HG02884 (cell line): ENCODE measurements at regions not wholly inside any gene's neighbourhood (a gene's known extent, or its start where the extent isn't known, plus 50 kb on each side); places are given as distances from the start of the nearest gene placed in this dataset.

Experiments used
- ATAC-seq: cut with Tn5 transposase; IDR thresholded peaks from one replicate; pipeline ENCODE4 v1.9.1; 2021; ENCODE audit warnings: mild to moderate bottlenecking, moderate library complexity; ENCODE audit not compliant: unreplicated experiment

DNA sequence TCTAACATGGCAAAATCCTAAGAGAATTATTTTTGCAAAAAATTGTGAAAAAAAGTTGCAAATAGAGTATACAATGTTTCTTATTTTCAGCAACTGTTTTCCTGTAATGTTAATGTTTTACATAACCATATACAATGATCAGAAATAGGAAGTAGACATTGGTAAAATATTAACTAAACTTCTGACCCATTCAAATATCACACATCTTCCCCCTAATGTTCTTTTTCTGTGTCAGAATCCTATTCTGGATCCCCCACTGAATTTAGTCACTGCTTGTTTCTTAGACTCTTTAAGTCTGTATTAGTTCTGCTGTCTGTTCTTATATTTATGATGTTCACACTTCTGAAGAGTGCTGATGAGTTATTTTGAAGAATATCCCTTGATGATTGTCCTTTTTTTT lies 62.0 kb downstream of the HFE start:
- no peak for ATAC-seq

- ATAC-seq: no peak
Measured at GRCh38 chr6:26152226-26153101, 65.2 kb downstream of the HFE start.

DNA sequence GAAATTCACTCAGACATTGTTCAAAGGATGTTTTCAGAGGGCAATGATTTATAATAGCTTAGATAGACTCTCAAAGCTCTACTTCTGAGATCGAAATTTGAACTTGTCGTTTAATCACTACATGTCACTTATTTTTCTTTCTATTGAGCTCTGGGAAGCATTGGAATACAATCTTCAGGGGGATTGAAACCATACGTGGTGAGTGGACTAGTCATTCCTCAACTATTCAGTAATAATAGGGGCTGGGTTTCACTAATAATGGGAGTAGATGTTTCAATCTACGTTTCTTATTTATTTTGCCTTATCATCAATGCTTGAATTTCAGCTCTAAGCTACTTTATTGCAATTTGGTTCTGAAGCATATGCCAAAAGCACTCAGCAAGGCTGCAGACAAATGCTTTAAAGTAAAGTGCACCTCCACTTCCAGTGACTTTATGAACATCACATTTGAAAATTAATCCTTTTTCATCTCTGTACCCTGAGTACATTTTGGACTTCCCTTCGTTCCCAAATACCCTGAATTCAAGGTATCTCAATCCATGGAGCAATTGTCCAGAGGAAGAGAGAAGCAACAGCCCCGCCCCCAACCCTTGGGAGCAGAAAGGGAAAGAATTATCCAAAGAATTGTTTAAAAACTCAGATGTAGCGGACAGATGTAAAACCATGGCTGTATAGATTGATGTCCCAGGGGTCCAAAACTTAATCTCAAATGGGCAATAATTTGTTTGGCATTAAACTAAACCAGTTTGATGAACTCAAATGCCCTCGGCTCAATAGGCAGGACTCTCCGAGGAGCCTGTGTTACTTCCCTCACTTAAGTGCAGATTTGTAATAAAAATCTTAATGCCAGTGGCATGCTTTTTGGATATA lies 68.1 kb downstream of the HFE start:
- no peak for ATAC-seq

DNA sequence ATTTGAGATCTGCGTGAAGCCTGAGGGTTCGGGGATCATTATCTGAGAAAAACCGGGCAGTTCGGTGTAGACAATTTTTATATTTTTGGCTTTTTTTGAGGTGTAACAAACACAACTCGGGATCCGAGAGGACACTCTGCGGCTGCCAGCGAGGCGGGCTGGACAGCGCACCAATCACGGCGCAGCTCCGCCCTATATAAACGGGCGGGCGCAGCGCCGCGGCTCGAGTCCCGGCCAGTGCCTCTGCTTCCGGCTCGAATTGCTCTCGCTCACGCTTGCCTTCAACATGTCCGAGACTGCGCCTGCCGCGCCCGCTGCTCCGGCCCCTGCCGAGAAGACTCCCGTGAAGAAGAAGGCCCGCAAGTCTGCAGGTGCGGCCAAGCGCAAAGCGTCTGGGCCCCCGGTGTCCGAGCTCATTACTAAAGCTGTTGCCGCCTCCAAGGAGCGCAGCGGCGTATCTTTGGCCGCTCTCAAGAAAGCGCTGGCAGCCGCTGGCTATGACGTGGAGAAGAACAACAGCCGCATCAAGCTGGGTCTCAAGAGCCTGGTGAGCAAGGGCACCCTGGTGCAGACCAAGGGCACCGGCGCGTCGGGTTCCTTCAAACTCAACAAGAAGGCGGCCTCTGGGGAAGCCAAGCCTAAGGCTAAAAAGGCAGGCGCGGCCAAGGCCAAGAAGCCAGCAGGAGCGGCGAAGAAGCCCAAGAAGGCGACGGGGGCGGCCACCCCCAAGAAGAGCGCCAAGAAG lies 69.0 kb downstream of the HFE start:
- ATAC-seq: peak; percentile 41

GRCh38 chr6:26156850-26157250 lies 69.6 kb downstream of the HFE start:
- no peak for ATAC-seq

DNA sequence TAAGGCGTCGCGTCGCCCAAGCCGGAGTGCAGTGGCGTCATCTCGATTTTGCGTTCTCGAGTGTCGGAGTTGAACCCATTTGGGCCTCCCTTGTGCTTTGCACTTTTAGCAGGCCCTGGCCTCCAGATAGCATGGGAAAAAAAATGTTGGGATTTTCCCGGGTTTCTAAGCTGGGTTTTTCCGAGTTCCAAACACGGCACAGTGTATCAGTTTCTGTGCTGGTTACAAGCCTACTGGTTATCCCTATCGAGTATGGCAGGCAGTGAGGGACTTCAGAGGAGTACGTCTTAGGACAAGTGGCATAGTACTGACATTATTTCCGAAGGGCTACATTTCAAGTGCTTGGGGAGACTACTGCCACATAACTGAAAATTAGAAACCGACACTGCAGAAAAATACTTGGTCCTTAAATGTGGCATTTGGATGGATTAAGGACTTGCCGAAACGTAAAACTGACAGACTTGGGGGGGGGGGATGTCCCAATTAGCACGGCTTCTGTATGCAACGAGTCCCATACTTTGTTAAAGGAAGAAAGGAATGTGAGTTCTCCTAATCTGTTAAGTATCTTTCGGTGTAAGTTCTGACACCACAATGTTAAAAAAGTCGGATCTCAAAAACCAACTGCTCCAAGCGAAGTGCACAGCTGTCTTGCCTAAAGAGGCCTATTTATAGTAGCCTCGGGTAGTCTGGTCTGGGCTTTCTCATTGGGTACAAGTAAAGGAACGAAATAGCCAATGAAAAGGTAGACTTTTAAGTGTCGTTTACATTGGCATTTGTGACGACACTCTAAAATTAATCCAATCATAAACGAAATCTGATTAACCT lies 70.2 kb downstream of the HFE start:
- ATAC-seq: peak; percentile 53

GRCh38 chr6:26158076-26158580 lies 70.9 kb downstream of the HFE start:
- ATAC-seq: peak; percentile 49

DNA sequence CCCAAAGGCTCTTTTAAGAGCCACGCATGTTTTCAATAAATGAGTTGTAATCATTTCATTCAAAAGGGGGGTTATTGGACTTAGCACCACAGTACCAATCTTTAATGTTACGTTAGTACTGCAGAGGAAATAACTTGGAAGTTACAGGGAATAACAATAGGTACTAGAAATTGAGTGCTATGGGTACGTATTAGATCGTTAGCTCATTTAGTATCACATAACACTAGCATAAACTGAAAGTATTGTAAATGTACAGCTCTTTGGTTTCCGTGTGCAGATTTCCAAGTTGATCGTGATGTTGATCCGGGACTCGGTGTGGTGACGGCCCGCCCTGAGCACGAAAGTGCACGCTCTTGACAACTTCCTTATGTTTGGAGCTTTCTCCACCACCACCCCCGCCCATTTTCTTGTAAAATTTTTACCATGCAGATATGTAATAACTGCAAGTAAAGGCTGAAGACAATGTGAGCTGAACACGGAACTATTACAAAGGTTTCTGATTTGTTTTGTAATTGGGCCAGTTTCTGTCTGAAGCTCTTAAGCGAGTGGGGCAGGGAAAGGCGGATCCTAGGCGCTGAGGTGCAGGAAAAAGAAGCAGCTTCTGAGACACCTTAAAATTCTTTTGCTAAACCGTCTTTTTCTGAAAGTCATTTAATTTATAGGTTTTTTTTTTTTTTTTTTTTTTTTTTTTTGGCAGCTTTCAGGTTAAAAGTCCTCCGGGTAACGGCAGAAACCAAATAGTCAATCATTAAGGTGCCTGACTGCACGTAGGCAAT lies 71.5 kb downstream of the HFE start:
- ATAC-seq: no peak

DNA sequence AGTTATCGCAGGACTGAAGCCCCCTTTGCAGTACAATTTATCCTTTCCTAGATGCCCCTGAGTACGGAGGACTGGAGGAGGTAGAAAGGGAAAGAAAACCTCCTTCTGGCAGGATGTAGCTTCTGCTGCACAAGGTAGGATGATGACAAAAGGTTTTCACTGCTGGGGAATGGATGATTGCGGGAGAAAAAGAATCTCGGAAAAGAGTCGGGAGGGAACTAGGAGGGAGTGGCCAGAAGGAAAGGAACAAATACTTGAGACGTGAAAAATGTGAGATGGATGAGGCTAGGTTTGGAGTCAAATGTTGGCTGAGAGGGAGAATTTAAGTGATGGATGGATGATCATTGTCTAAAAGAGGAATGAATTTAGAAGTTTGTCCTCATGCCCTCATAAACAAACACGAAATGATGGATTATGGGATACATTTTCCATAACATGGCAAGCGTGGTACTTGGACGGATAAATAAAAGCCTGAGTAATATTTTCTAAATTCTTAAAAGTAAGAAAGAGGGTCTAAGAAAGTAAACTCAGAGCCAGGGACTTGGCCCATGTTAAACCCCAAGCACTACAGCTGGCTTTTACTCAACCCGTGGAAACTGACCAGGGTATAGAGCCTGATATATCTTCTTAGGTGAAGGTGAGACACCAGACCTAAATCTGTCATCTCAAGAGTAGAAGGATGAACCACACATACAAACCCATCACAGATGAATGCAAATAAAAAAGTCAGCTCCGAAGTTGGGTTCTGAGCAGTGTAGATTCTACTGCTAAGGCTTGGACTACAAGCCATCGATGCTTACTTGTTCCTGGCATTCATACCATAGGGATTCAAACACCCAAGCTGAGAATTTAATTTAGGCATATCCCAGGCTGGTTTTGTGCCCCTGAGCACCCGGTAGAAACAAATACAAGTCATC lies 72.4 kb downstream of the HFE start:
- no peak for ATAC-seq

DNA sequence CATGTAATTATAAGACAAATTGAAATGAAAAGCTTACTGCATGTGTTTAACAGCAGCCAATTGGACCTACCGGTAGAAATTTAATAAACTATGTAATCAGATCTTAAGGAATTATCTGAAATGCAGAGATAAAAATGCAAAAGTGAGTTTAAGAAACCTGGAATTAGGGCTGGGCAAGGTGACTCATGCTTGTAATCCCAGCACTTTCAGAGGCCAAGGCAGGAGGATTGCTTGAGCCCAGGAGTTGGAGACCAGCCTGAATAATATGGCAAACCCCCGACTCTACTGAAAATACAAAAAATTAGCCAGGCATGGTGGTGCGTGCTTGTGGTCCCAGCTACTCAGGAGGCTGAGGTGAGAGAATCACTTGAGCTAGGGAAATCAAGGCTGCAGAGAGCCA lies 74.1 kb downstream of the HFE start:
- ATAC-seq: no peak

- ATAC-seq: no peak
Measured at GRCh38 chr6:26162399-26162798, 75.2 kb downstream of the HFE start.

GRCh38 chr6:26163427-26164119 lies 76.3 kb downstream of the HFE start:
- no peak for ATAC-seq

DNA sequence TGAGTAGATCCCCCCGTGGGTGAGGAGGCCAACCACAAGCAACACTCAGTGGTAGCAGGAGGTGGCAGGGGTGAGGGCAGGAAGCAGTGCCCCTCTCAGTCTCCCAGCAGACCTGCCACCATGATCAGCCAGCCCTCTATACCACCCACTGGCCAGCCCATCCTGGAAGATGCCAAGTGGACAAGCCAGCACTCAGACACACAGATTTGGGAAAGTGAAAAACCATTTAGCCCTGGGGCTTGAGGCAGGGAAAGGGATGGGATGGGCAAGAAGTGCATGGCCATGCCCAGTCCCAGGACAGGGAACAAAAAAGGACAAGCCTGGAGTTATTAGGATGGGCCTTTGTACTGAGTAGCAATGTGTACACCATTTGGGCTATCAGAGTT lies 76.9 kb downstream of the HFE start:
- ATAC-seq: no peak

DNA sequence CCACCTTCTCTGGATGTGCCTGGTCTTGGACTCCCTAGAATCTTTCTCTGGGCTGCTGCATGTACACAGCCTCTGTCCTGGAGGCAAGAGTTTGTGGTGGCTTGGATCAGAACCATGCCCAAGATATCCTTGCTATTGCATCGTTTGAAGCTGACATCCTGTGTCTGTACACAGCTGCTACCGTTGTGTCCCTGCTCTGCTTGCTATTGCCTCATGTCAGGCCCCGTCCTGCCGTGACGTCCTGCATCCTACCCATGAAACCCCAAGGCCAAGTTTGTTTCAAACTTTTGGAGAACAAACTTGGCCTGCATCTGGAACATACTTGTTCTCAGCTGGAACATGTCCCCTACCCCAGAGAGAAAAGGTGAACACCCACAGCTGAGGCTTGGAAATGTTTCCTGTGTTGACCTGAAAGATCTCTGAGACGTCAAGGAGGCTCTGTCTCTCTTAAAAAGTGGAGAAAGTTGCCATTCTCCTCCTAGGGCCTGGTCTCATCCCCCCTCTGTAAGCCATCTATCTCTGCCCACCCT lies 78.1 kb downstream of the HFE start:
- ATAC-seq: no peak

GRCh38 chr6:26170181-26170580 lies 83.0 kb downstream of the HFE start:
- ATAC-seq: no peak

- no peak for ATAC-seq
Measured at GRCh38 chr6:26170951-26171841, 84.0 kb downstream of the HFE start.

- peak; percentile 16 for ATAC-seq
Measured at GRCh38 chr6:26172608-26172968, 85.4 kb downstream of the HFE start.
